HCT116 (cell line): ENCODE measurements at regions not wholly inside any gene's neighbourhood (a gene's known extent, or its start where the extent isn't known, plus 50 kb on each side); places are given as distances from the start of the nearest gene placed in this dataset.

ENCODE experiments used
- EZH2phosphoT487 ChIP-seq: fragments of 200-600 bp; IDR thresholded peaks from 2 replicates; pipeline ENCODE4 v1.6.1; 2018; ENCODE audit warnings: antibody characterized with exemption, borderline replicate concordance
- POLR2A ChIP-seq: IDR thresholded peaks from 2 replicates; pipeline ENCODE4 v1.7.0; 2011; ENCODE audit warnings: borderline replicate concordance; ENCODE audit not compliant: insufficient read depth, insufficient read length; ENCODE audit errors: extremely low read depth
- POLR2AphosphoS5 ChIP-seq: IDR thresholded peaks from 2 replicates; pipeline ENCODE4 v1.6.1; 2011; ENCODE audit warnings: mild to moderate bottlenecking, low read depth, low read length, moderate library complexity
- SIN3A ChIP-seq: IDR thresholded peaks from 2 replicates; pipeline ENCODE4 v1.6.1; 2012; ENCODE audit warnings: low read depth
- YY1 ChIP-seq: IDR thresholded peaks from 2 replicates; pipeline ENCODE4 v1.6.1; 2011; ENCODE audit warnings: low read length, low read depth, moderate library complexity, mild to moderate bottlenecking; ENCODE audit not compliant: insufficient replicate concordance; ENCODE audit errors: extremely low read depth
- ZFX ChIP-seq: fragments of 450-650 bp; IDR thresholded peaks from 2 replicates; pipeline ENCODE4 v1.6.1; 2017
- ZNF274 ChIP-seq: fragments of 200-500 bp; sonication (Bioruptor generic); IDR thresholded peaks from 2 replicates; pipeline ENCODE4 v1.6.1; 2014; ENCODE audit warnings: mild to moderate bottlenecking, low read depth, low read length, inconsistent platforms
- TF ChIP-seq, protein P1 (sequence below), 3 experiments: fragments of 200-600 bp in 1 of 3; sonication (generic) in 1 of 3; IDR thresholded peaks in 2 of 3; conservative IDR thresholded peaks in 1 of 3; 2 replicates each; pipeline ENCODE4 v1.5.1; 2012 to 2017; ENCODE audit warnings: low read depth in 2 of 3, low read length in 2 of 3, antibody characterized with exemption in 1 of 3, borderline replicate concordance in 1 of 3, control low read depth in 1 of 3, mild to moderate bottlenecking in 1 of 3, mixed read lengths in 1 of 3, mixed run types in 1 of 3, moderate library complexity in 1 of 3; ENCODE audit not compliant: insufficient read depth in 1 of 3
- TF ChIP-seq, protein P2 (sequence below): IDR thresholded peaks from 2 replicates; pipeline ENCODE4 v1.6.1; 2012
- TF ChIP-seq, protein P3 (sequence below): IDR thresholded peaks from 2 replicates; pipeline ENCODE4 v1.6.1; 2012; ENCODE audit warnings: low read depth
- TF ChIP-seq, protein P4 (sequence below): IDR thresholded peaks from 2 replicates; pipeline ENCODE4 v1.6.1; 2012

DNA sequence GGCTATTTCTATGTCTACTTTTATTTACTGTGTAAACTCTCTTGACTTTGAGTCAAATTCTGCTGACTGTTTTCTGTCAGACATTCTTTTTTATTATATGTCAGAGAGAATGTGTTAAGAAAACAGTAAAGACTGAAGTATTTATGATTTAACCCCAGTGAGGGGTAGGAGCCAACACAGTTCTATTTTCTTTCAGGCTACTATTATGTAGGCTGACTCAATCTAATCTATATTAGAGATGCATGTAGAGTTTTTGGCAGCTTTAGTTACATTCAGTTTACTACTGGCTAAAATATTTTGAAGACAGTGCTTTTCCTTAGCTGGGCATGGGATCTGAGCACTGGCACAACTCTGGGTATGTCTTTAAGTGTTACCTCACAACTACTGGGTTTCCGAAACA lies 1108.0 kb downstream of the CDH11 start:
- TF ChIP-seq, protein P1, sequence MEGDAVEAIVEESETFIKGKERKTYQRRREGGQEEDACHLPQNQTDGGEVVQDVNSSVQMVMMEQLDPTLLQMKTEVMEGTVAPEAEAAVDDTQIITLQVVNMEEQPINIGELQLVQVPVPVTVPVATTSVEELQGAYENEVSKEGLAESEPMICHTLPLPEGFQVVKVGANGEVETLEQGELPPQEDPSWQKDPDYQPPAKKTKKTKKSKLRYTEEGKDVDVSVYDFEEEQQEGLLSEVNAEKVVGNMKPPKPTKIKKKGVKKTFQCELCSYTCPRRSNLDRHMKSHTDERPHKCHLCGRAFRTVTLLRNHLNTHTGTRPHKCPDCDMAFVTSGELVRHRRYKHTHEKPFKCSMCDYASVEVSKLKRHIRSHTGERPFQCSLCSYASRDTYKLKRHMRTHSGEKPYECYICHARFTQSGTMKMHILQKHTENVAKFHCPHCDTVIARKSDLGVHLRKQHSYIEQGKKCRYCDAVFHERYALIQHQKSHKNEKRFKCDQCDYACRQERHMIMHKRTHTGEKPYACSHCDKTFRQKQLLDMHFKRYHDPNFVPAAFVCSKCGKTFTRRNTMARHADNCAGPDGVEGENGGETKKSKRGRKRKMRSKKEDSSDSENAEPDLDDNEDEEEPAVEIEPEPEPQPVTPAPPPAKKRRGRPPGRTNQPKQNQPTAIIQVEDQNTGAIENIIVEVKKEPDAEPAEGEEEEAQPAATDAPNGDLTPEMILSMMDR (IDR thresholded peaks at IDR 0.05 in 2 of 3, conservative IDR thresholded peaks at IDR 0.05 in 1 of 3; ENCODE audit: borderline replicate concordance in 1 of 3, insufficient read depth in 1 of 3, low read depth in 2 of 3, low read length in 2 of 3), result no peak
- TF ChIP-seq POLR2AphosphoS5, result no peak
- TF ChIP-seq EZH2phosphoT487, result no peak
- TF ChIP-seq, protein P2, sequence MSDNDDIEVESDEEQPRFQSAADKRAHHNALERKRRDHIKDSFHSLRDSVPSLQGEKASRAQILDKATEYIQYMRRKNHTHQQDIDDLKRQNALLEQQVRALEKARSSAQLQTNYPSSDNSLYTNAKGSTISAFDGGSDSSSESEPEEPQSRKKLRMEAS, result no peak
- TF ChIP-seq, protein P3, sequence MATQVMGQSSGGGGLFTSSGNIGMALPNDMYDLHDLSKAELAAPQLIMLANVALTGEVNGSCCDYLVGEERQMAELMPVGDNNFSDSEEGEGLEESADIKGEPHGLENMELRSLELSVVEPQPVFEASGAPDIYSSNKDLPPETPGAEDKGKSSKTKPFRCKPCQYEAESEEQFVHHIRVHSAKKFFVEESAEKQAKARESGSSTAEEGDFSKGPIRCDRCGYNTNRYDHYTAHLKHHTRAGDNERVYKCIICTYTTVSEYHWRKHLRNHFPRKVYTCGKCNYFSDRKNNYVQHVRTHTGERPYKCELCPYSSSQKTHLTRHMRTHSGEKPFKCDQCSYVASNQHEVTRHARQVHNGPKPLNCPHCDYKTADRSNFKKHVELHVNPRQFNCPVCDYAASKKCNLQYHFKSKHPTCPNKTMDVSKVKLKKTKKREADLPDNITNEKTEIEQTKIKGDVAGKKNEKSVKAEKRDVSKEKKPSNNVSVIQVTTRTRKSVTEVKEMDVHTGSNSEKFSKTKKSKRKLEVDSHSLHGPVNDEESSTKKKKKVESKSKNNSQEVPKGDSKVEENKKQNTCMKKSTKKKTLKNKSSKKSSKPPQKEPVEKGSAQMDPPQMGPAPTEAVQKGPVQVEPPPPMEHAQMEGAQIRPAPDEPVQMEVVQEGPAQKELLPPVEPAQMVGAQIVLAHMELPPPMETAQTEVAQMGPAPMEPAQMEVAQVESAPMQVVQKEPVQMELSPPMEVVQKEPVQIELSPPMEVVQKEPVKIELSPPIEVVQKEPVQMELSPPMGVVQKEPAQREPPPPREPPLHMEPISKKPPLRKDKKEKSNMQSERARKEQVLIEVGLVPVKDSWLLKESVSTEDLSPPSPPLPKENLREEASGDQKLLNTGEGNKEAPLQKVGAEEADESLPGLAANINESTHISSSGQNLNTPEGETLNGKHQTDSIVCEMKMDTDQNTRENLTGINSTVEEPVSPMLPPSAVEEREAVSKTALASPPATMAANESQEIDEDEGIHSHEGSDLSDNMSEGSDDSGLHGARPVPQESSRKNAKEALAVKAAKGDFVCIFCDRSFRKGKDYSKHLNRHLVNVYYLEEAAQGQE, result no peak
- no peak for TF ChIP-seq POLR2A
- TF ChIP-seq SIN3A, result no peak
- no peak for TF ChIP-seq ZFX
- TF ChIP-seq, protein P4, sequence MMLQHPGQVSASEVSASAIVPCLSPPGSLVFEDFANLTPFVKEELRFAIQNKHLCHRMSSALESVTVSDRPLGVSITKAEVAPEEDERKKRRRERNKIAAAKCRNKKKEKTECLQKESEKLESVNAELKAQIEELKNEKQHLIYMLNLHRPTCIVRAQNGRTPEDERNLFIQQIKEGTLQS, result no peak
- TF ChIP-seq ZNF274, result no peak
- no peak for TF ChIP-seq YY1
